ENCODE measurements at regions not wholly inside any gene's neighbourhood (a gene's known extent, or its start where the extent isn't known, plus 50 kb on each side); places are given as distances from the start of the nearest gene placed in this dataset.
A peak's percentile ranks its signal among the peaks of the same experiment; 100 is the strongest.

DNA sequence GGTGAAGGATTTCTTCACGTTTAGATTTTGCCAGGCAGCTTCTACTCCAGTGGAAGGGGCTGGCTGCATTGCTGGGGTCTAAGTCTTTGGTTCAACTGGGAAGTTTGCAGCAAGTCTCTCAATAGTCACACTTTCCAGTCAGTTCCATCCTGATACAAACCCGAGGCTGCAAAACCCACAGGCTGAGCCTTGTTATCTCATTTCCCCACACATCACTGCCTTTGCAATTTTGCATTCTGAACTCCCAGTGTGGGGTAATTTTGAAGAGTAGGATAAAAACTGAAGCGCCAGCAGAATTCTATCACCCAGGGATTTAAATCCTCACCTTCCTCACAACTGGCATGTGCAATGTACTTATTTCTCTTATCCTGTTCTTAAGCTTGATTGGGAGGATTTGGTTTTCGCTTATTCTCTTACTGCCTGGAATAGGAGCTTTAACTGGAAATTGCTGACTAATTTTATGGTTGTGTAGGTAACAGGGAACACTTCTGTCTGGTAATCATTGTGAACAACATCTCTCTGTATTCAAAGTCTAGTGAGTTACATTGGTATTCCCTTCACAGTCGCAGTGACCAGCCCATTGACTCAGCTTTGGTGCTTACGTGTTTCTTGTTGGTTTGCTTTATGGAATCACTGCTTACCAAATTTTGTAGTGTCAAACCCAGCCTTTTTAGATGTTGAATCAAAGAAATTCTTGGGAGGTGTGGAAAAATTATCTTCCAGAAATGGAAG is 142.0 kb upstream of the TOPAZ1 start:
- 72 to 75% (median 74%) methylated on average over 6 of the region's 6 CpGs for WGBS, 5 donors
- no peak overlapping the region for H3K27ac ChIP-seq
- H3K9me3 ChIP-seq, result no peaks in the 10 kb centered on the region
- DNase-seq, result no peak
- H3K4me3 ChIP-seq, result no peak overlapping the region
- no peaks in the 10 kb centered on the region for H3K4me1 ChIP-seq
- H3K27me3 ChIP-seq, result peaks cover 0 to 47% (median 0%) of the 10 kb centered on the region in 3 donors
- intact Hi-C loops (cut with DNase I; ENCODE audit: low total_unique reads), result no loop called here
- no peaks in the 10 kb centered on the region for H3K36me3 ChIP-seq
- TF ChIP-seq POLR2AphosphoS5 (IDR thresholded peaks at IDR 0.05), result no peak
- no peak for TF ChIP-seq EP300 (IDR thresholded peaks at IDR 0.05)
- TF ChIP-seq POLR2A (IDR thresholded peaks at IDR 0.05), result no peak
- TF ChIP-seq, protein P1, sequence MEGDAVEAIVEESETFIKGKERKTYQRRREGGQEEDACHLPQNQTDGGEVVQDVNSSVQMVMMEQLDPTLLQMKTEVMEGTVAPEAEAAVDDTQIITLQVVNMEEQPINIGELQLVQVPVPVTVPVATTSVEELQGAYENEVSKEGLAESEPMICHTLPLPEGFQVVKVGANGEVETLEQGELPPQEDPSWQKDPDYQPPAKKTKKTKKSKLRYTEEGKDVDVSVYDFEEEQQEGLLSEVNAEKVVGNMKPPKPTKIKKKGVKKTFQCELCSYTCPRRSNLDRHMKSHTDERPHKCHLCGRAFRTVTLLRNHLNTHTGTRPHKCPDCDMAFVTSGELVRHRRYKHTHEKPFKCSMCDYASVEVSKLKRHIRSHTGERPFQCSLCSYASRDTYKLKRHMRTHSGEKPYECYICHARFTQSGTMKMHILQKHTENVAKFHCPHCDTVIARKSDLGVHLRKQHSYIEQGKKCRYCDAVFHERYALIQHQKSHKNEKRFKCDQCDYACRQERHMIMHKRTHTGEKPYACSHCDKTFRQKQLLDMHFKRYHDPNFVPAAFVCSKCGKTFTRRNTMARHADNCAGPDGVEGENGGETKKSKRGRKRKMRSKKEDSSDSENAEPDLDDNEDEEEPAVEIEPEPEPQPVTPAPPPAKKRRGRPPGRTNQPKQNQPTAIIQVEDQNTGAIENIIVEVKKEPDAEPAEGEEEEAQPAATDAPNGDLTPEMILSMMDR (IDR thresholded peaks at IDR 0.05), result no peak

DNA sequence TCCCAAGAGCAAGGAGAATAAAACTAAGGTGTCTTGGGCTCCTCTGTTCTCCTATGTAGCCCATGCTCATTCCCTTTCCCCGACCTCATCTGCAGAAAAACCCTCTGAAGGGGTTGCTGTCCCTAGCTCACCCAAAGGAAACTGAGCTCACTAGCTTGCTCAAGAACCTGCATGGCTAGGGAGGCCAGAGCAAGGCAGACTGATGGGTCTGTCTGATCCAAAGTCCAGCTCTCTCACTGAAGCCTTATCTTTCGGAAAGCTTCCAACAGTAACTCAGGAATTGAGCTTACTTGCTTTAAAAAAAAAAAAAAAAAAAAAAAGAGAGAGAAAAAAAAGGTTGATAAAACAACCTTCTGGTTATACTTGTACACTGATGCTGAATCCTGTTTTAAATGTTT is 141.4 kb upstream of the TOPAZ1 start:
- DNase-seq, result peak in 1 of 2 donors; percentile 16
- Histone ChIP-seq H3K36me3 (no peaks in the 10 kb centered on the region), H3K4me3 (no peak overlapping the region), H3K27ac (no peak overlapping the region), H3K9me3 (no peaks in the 10 kb centered on the region), H3K27me3 (peaks cover 0 to 48% (median 0%) of the 10 kb centered on the region in 3 donors), H3K4me1 (no peaks in the 10 kb centered on the region)
- no peak for TF ChIP-seq POLR2A (IDR thresholded peaks at IDR 0.05)
- intact Hi-C loops (cut with DNase I; ENCODE audit: low total_unique reads), result no loop called here
- 41 to 64% (median 55%) methylated on average over 2 of the region's 2 CpGs for WGBS, 5 donors

DNA sequence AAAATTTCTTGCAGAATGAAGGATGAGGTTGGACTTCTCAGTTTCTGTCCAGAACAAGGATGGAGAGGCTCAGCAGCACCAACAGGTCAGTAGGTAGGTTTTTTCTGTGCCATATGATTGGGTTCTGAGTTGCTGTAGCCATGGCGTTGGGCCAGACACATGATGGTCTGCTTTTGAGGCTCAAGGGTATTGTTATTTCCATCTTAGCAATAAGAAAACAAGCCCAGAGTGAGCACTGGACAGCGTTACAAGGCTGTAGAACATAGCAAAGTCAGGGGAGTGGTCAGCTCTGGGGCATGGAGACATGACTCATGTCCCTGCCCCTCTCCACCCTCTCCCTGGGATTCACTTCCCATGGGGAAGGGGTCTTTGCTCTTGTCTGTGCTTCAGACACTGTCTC is 137.6 kb upstream of the TOPAZ1 start:
- H3K36me3 ChIP-seq, result no peaks in the 10 kb centered on the region
- H3K4me3 ChIP-seq, result no peak overlapping the region
- no peak overlapping the region for H3K27ac ChIP-seq
- H3K9me3 ChIP-seq, result no peaks in the 10 kb centered on the region
- no peak for TF ChIP-seq POLR2AphosphoS5 (IDR thresholded peaks at IDR 0.05)
- TF ChIP-seq, protein P1 (IDR thresholded peaks at IDR 0.05), result no peak
- TF ChIP-seq EP300 (IDR thresholded peaks at IDR 0.05), result no peak
- TF ChIP-seq POLR2A (IDR thresholded peaks at IDR 0.05), result no peak
- intact Hi-C loops (cut with DNase I; ENCODE audit: low total_unique reads), result no loop called here
- no peak for DNase-seq
- 76 to 90% (median 83%) methylated on average over 2 of the region's 2 CpGs for WGBS, 5 donors
- peaks cover 0 to 51% (median 0%) of the 10 kb centered on the region in 3 donors for H3K27me3 ChIP-seq
- no peaks in the 10 kb centered on the region for H3K4me1 ChIP-seq

DNA sequence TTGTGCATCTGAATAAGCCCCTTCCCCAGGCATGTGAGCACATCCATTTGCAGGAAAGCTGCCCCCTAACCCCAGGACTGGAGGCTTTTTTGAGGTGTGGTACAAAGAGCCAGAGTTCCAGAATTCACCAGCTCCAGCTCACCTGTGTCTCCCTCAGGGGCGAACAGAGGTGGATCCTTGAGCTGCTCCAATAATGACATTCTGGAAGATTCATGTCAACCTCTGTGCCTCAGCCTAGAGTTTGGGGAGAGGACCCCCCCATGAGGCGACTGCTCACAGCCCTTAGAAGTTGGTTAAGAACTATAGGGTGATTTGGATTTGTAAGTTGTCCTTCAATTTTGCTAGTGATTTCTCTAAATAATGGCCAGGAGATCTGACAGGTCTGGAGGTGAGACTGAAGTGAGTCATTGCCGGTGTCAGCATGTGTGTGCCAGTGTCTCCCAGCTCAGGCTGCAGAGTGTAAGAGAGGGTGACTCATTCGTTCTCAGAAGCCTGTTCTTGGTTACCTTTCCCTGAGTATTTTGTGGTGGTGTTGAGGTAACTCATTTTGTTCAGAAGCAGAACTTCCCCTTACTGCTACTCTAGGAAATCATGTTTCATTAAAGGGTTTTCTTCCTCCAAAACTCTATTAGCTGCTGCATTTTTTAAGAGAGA is 136.9 kb upstream of the TOPAZ1 start:
- no peak overlapping the region for H3K27ac ChIP-seq
- 58 to 70% (median 64%) methylated on average over 4 of the region's 4 CpGs for WGBS, 5 donors
- DNase-seq, result peak in 1 of 2 donors; percentile 50

More for the DNA sequence above, 136.9 kb upstream of the TOPAZ1 start:
- TF ChIP-seq, protein P1 (IDR thresholded peaks at IDR 0.05), result no peak
- TF ChIP-seq POLR2AphosphoS5 (IDR thresholded peaks at IDR 0.05) (no peak), EP300 (IDR thresholded peaks at IDR 0.05) (no peak), POLR2A (IDR thresholded peaks at IDR 0.05) (no peak)
- H3K4me3 ChIP-seq, result no peak overlapping the region
- H3K27me3 ChIP-seq, result peaks cover 0 to 47% (median 0%) of the 10 kb centered on the region in 3 donors
- no peaks in the 10 kb centered on the region for H3K4me1 ChIP-seq
- no peaks in the 10 kb centered on the region for H3K36me3 ChIP-seq
- no peaks in the 10 kb centered on the region for H3K9me3 ChIP-seq
- intact Hi-C loops (cut with DNase I; ENCODE audit: low total_unique reads), result no loop called here

Measured in stomach (tissue), 8 donors.